ENCODE measurements at regions not wholly inside any gene's neighbourhood (a gene's known extent, or its start where the extent isn't known, plus 50 kb on each side); places are given as distances from the start of the nearest gene placed in this dataset.

GRCh38 chr6:6412700-6413099 is 92.2 kb upstream of the F13A1 start:
- TF ChIP-seq CTCF (IDR thresholded peaks at IDR 0.05) (no peak), EZH2 (IDR thresholded peaks at IDR 0.05; ENCODE audit: borderline replicate concordance, insufficient read depth, low read depth, low read length, poor library complexity, severe bottlenecking) (no peak)
